ENCODE measurements at regions not wholly inside any gene's neighbourhood (a gene's known extent, or its start where the extent isn't known, plus 50 kb on each side); places are given as distances from the start of the nearest gene placed in this dataset.
"Not testable (repeated sequence)": the region's sequence is repeated elsewhere in the genome, so short reads cannot be mapped to it uniquely, and the experiment has no call there.

GRCh38 chr16:46426336-46426735 is 194.8 kb downstream of the SHCBP1 start:
- H3K4me3 ChIP-seq (ENCODE audit: low read depth, low read length), result no peak overlapping the region
- DNase-seq (ENCODE audit: low read depth), result no peak
- no peak for TF ChIP-seq CTCF (IDR thresholded peaks at IDR 0.05; ENCODE audit: insufficient read depth, low read length)

- DNase-seq (ENCODE audit: low read depth), result no peak
- TF ChIP-seq CTCF (IDR thresholded peaks at IDR 0.05; ENCODE audit: insufficient read depth, low read length), result no peak
- no peak overlapping the region for H3K4me3 ChIP-seq (ENCODE audit: low read depth, low read length)
Measured at GRCh38 chr16:46404028-46404427, 217.2 kb downstream of the SHCBP1 start.

- not testable (repeated sequence) for H3K4me3 ChIP-seq (ENCODE audit: low read depth, low read length); DNase-seq (ENCODE audit: low read depth)
Measured at GRCh38 chr16:46398559-46398958, 222.6 kb downstream of the SHCBP1 start.

GRCh38 chr16:46396883-46397270 is 224.3 kb downstream of the SHCBP1 start:
- H3K4me3 ChIP-seq (ENCODE audit: low read depth, low read length); DNase-seq (ENCODE audit: low read depth): not testable (repeated sequence)

- H3K4me3 ChIP-seq (ENCODE audit: low read depth, low read length), result not testable (repeated sequence)
- peak; percentile 11 for DNase-seq (ENCODE audit: low read depth)
Measured at GRCh38 chr16:46396131-46396882, 224.9 kb downstream of the SHCBP1 start.

GRCh38 chr16:46395391-46395921 is 225.7 kb downstream of the SHCBP1 start:
- DNase-seq (ENCODE audit: low read depth), result peak; percentile 21

GRCh38 chr16:46394963-46395362 is 226.2 kb downstream of the SHCBP1 start:
- DNase-seq (ENCODE audit: low read depth); H3K4me3 ChIP-seq (ENCODE audit: low read depth, low read length): not testable (repeated sequence)

More at GRCh38 chr16:46395391-46395921, 225.7 kb downstream of the SHCBP1 start:
- H3K4me3 ChIP-seq (ENCODE audit: low read depth, low read length), result not testable (repeated sequence)

- not testable (repeated sequence) for DNase-seq (ENCODE audit: low read depth); H3K4me3 ChIP-seq (ENCODE audit: low read depth, low read length)
Measured at GRCh38 chr16:46394149-46394548, 227.0 kb downstream of the SHCBP1 start.

- peak; percentile 29 for DNase-seq (ENCODE audit: low read depth)
Measured at GRCh38 chr16:46392930-46393722, 228.1 kb downstream of the SHCBP1 start.

GRCh38 chr16:46390660-46391462 is 230.3 kb downstream of the SHCBP1 start:
- not testable (repeated sequence) for H3K4me3 ChIP-seq (ENCODE audit: low read depth, low read length)
- peak; percentile 25 for DNase-seq (ENCODE audit: low read depth)

More at GRCh38 chr16:46392930-46393722, 228.1 kb downstream of the SHCBP1 start:
- H3K4me3 ChIP-seq (ENCODE audit: low read depth, low read length), result not testable (repeated sequence)

- H3K4me3 ChIP-seq (ENCODE audit: low read depth, low read length), result not testable (repeated sequence)
- DNase-seq (ENCODE audit: low read depth), result peak; percentile 85
Measured at GRCh38 chr16:46389561-46390041, 231.6 kb downstream of the SHCBP1 start.

- not testable (repeated sequence) for DNase-seq (ENCODE audit: low read depth); H3K4me3 ChIP-seq (ENCODE audit: low read depth, low read length)
Measured at GRCh38 chr16:46388939-46389491, 232.2 kb downstream of the SHCBP1 start.

GRCh38 chr16:46388354-46388753 is 232.8 kb downstream of the SHCBP1 start:
- H3K4me3 ChIP-seq (ENCODE audit: low read depth, low read length); DNase-seq (ENCODE audit: low read depth): not testable (repeated sequence)

- not testable (repeated sequence) for H3K4me3 ChIP-seq (ENCODE audit: low read depth, low read length); DNase-seq (ENCODE audit: low read depth)
Measured at GRCh38 chr16:46387720-46388119, 233.5 kb downstream of the SHCBP1 start.
